ENCODE measurements at regions not wholly inside any gene's neighbourhood (a gene's known extent, or its start where the extent isn't known, plus 50 kb on each side); places are given as distances from the start of the nearest gene placed in this dataset.

DNA sequence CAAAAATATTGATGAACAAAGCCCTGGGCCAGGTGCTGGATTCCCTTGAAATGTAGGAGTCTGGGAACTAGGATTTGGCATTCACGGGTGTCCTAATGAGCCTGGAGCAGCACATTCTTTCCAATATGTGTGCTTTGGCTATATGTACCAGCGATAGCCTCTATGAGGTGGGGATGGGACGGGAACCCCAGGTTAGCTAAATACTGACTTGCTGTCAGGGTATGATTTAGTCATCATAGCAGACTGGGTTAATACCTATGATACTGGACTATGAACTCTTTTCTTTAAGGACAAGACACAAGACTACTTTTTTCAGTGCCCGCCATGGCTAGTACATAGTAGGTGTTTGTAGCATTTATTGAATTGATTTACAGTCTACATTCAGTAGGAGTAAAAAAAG, 152.7 kb downstream of the KCNRG start:
- Mint-ChIP-seq H3K4me1 (peaks cover 3 to 4% of the 10 kb centered on the region in 2 experiments; a peak in 3 of 4 replicates), H3K27ac (no peak overlapping the region), H3K36me3 (ENCODE audit: insufficient read depth in 1 of 3, low read depth in 3 of 3) (no peaks in the 10 kb centered on the region; a peak in 1 of 7 replicates), H3K27me3 (ENCODE audit: low read depth) (no peaks in the 10 kb centered on the region), H3K9me3 (peaks cover 2 to 3% of the 10 kb centered on the region in 2 experiments; a peak in 1 of 5 replicates), H3K4me3 (no peak overlapping the region)
- H2BK5ac ChIP-seq (ENCODE audit: insufficient read length, low read length): no peak overlapping the region
- no peak overlapping the region for H2BK20ac ChIP-seq (ENCODE audit: low read depth, low read length, poor library complexity, severe bottlenecking)
- H2BK15ac ChIP-seq (ENCODE audit: low read depth, low read length): no peak overlapping the region
- no peak overlapping the region for H3K27ac ChIP-seq (ENCODE audit: insufficient read length, low read depth, low read length)
- no peaks in the 10 kb centered on the region for H3K23me2 ChIP-seq (ENCODE audit: insufficient read length, low read depth, low read length, poor library complexity, severe bottlenecking)
- no peaks in the 10 kb centered on the region for H3K79me1 ChIP-seq (ENCODE audit: insufficient read depth, low read depth, low read length, poor library complexity, severe bottlenecking)
- H3K9ac ChIP-seq (ENCODE audit: extremely low read depth, insufficient read length, low read length): no peak overlapping the region
- H2AFZ ChIP-seq (ENCODE audit: low read length): no peak overlapping the region
- no peak overlapping the region for H3K23ac ChIP-seq (ENCODE audit: insufficient read length, low read depth, low read length)
- H2BK120ac ChIP-seq (ENCODE audit: low read depth, low read length, poor library complexity, severe bottlenecking): no peak overlapping the region
- H2BK12ac ChIP-seq (ENCODE audit: insufficient read length, low read depth, low read length): no peak overlapping the region
- WGBS (ENCODE audit: extremely low coverage, insufficient read length, low lambda C conversion rate): no CpG with 5 or more reads among the region's 4 CpGs
- no peak overlapping the region for H3K18ac ChIP-seq (ENCODE audit: insufficient read length, low read depth, low read length)
- H4K91ac ChIP-seq (ENCODE audit: insufficient read length, low read depth, low read length): no peak overlapping the region
- no peak overlapping the region for H4K5ac ChIP-seq (ENCODE audit: insufficient read length, low read depth, low read length)
- H4K8ac ChIP-seq (replicated peaks; ENCODE audit: insufficient read length, low read depth, low read length): no peak overlapping the region
- no peaks in the 10 kb centered on the region for H3K4me1 ChIP-seq (ENCODE audit: insufficient read depth, low read length)
- no peak overlapping the region for H3T11ph ChIP-seq (ENCODE audit: low read length)
- H4K20me1 ChIP-seq (ENCODE audit: control insufficient read depth, insufficient read depth, insufficient read length): no peaks in the 10 kb centered on the region
- no peak overlapping the region for H3K14ac ChIP-seq (ENCODE audit: insufficient read depth, low read length)
- DNase-seq: no peak
- no peak overlapping the region for H3K56ac ChIP-seq (ENCODE audit: insufficient read length, low read depth, low read length)
- H3K4me2 ChIP-seq (ENCODE audit: insufficient read depth, insufficient read length, low read length): no peak overlapping the region
- no peaks in the 10 kb centered on the region for H3K9me3 ChIP-seq (ENCODE audit: control insufficient read depth, low read depth, low read length)
- H3K79me2 ChIP-seq (ENCODE audit: insufficient read depth, low read length): no peaks in the 10 kb centered on the region
- no peak overlapping the region for H2AK5ac ChIP-seq (ENCODE audit: insufficient read length, low read length)
- TF ChIP-seq, protein P1, sequence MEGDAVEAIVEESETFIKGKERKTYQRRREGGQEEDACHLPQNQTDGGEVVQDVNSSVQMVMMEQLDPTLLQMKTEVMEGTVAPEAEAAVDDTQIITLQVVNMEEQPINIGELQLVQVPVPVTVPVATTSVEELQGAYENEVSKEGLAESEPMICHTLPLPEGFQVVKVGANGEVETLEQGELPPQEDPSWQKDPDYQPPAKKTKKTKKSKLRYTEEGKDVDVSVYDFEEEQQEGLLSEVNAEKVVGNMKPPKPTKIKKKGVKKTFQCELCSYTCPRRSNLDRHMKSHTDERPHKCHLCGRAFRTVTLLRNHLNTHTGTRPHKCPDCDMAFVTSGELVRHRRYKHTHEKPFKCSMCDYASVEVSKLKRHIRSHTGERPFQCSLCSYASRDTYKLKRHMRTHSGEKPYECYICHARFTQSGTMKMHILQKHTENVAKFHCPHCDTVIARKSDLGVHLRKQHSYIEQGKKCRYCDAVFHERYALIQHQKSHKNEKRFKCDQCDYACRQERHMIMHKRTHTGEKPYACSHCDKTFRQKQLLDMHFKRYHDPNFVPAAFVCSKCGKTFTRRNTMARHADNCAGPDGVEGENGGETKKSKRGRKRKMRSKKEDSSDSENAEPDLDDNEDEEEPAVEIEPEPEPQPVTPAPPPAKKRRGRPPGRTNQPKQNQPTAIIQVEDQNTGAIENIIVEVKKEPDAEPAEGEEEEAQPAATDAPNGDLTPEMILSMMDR (conservative IDR thresholded peaks at IDR 0.05): no peak
- H3K4ac ChIP-seq (ENCODE audit: low read depth, low read length): no peak overlapping the region
- no peaks in the 10 kb centered on the region for H3K27me3 ChIP-seq (ENCODE audit: insufficient read depth, low read length)

Data from H9 (cell line).